ENCODE measurements at regions not wholly inside any gene's neighbourhood (a gene's known extent, or its start where the extent isn't known, plus 50 kb on each side); places are given as distances from the start of the nearest gene placed in this dataset.

DNA sequence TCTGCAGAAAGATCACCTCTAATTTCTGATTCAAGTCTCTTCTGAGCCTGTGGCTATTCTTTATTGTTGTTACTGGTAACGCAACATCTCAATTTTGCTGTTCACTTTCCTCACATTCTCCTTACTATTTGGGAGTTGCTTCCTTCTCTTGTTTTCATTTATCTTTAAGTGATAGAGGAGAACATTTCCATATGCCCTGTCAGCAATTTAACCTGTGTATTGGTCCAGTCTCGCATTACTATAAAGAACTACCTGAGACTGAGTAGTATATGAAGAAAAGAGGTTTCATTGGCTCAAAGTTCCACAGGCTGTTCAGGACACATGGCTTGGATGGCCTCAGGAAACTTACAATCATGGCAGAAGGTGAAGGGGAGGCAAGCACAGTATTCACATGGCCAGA lies 1025.1 kb downstream of the OTOL1 start:
- no peak overlapping the region for H3K27ac ChIP-seq (ENCODE audit: low read length)
- no peaks in the 10 kb centered on the region for H4K20me1 ChIP-seq (ENCODE audit: insufficient read depth, low read length)
- no peak overlapping the region for H2AFZ ChIP-seq (ENCODE audit: low read depth, low read length)
- H3K9ac ChIP-seq (ENCODE audit: low read length): no peak overlapping the region
- no peaks in the 10 kb centered on the region for H3K4me1 ChIP-seq (ENCODE audit: low read length)
- no peaks in the 10 kb centered on the region for H3K9me3 ChIP-seq (ENCODE audit: insufficient read depth, low read length)
- no peak overlapping the region for H3K4me2 ChIP-seq (ENCODE audit: low read length)
- no peaks in the 10 kb centered on the region for H3K36me3 ChIP-seq (replicated peaks; ENCODE audit: low read depth, low read length)
- H3K79me2 ChIP-seq (ENCODE audit: low read length): no peaks in the 10 kb centered on the region
- TF ChIP-seq CTCF (IDR thresholded peaks at IDR 0.05; ENCODE audit: low read depth, low read length) (no peak), EZH2phosphoT487 (IDR thresholded peaks at IDR 0.05; ENCODE audit: low read depth) (no peak)
- H3K27me3 ChIP-seq (ENCODE audit: low read depth, low read length): no peaks in the 10 kb centered on the region
- H3K4me3 ChIP-seq (ENCODE audit: low read length): no peak overlapping the region

DNA sequence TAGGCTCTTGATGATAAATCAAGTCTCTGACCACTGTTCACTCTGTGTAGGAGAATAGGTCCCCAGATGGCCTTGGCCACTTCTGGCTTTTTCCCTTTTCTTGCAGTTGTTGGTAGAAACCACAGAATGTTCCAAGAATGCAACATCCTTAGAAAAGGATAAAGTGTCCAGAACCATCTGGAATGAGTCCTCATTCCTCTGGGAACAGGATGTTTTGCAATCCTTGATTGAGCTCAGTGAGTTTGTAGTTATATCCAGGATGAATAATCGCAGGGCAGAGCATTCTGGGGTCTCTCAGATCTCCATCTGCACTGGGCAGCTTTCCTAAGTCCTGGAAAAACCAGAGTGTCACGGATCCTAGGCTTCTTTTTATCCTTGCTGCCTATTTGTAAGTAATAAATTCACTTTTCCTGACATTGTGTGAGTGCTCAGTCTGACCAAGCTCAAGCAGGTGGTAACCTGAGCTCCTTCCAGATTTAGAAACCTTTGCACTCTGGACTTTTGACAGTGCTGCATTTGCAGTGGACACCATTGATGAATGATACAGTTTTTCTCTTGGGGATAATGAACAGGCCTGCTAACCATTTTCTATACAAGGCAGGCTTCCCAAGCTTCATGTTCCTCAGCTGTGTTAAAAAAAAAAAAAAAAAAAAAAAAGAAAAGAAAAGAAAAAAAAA lies 1028.6 kb downstream of the OTOL1 start:
- Histone ChIP-seq H3K4me1 (ENCODE audit: low read length) (no peaks in the 10 kb centered on the region), H3K4me2 (ENCODE audit: low read length) (no peak overlapping the region), H3K4me3 (ENCODE audit: low read length) (no peak overlapping the region), H2AFZ (ENCODE audit: low read depth, low read length) (no peak overlapping the region), H3K9ac (ENCODE audit: low read length) (no peak overlapping the region), H3K79me2 (ENCODE audit: low read length) (no peaks in the 10 kb centered on the region), H3K27ac (ENCODE audit: low read length) (no peak overlapping the region), H3K9me3 (ENCODE audit: insufficient read depth, low read length) (no peaks in the 10 kb centered on the region), H3K27me3 (ENCODE audit: low read depth, low read length) (no peaks in the 10 kb centered on the region), H3K36me3 (replicated peaks; ENCODE audit: low read depth, low read length) (no peaks in the 10 kb centered on the region), H4K20me1 (ENCODE audit: insufficient read depth, low read length) (no peaks in the 10 kb centered on the region)
- TF ChIP-seq CTCF (IDR thresholded peaks at IDR 0.05; ENCODE audit: low read depth, low read length): no peak
- no peak for TF ChIP-seq EZH2phosphoT487 (IDR thresholded peaks at IDR 0.05; ENCODE audit: low read depth)

DNA sequence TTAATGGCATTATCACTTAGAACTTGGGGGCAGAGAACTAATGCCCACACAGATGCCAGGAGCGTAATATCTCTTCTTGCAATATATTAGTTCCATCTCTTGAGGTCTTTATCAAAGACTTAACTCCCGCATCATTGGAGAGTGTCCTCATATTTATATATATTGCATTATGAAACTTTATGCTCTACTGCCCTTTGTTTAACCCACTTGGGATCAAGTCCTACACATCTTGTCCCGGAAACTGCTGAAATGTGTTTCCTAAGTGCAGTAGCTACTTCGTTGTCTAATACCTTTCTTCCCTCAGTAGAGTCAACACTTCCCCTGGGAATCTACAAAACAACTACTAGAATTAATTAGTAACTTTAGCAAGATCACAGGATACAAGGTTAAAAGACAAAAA lies 1029.2 kb downstream of the OTOL1 start:
- no peaks in the 10 kb centered on the region for H3K36me3 ChIP-seq (replicated peaks; ENCODE audit: low read depth, low read length)
- no peak overlapping the region for H3K9ac ChIP-seq (ENCODE audit: low read length)
- H2AFZ ChIP-seq (ENCODE audit: low read depth, low read length): no peak overlapping the region
- H4K20me1 ChIP-seq (ENCODE audit: insufficient read depth, low read length): no peaks in the 10 kb centered on the region
- H3K4me3 ChIP-seq (ENCODE audit: low read length): no peak overlapping the region
- H3K27me3 ChIP-seq (ENCODE audit: low read depth, low read length): no peaks in the 10 kb centered on the region
- H3K4me1 ChIP-seq (ENCODE audit: low read length): no peaks in the 10 kb centered on the region
- no peak overlapping the region for H3K27ac ChIP-seq (ENCODE audit: low read length)
- no peaks in the 10 kb centered on the region for H3K9me3 ChIP-seq (ENCODE audit: insufficient read depth, low read length)
- TF ChIP-seq EZH2phosphoT487 (IDR thresholded peaks at IDR 0.05; ENCODE audit: low read depth): no peak
- TF ChIP-seq CTCF (IDR thresholded peaks at IDR 0.05; ENCODE audit: low read depth, low read length): no peak
- H3K4me2 ChIP-seq (ENCODE audit: low read length): no peak overlapping the region
- no peaks in the 10 kb centered on the region for H3K79me2 ChIP-seq (ENCODE audit: low read length)

GRCh38 chr3:162534431-162534830 lies 1037.8 kb downstream of the OTOL1 start:
- TF ChIP-seq EZH2phosphoT487 (IDR thresholded peaks at IDR 0.05; ENCODE audit: low read depth) (no peak), CTCF (IDR thresholded peaks at IDR 0.05; ENCODE audit: low read depth, low read length) (no peak)
- no peak overlapping the region for H2AFZ ChIP-seq (ENCODE audit: low read depth, low read length)

More at GRCh38 chr3:162534431-162534830, 1037.8 kb downstream of the OTOL1 start:
- Histone ChIP-seq H3K4me1 (ENCODE audit: low read length) (no peaks in the 10 kb centered on the region), H3K4me2 (ENCODE audit: low read length) (no peak overlapping the region), H3K79me2 (ENCODE audit: low read length) (no peaks in the 10 kb centered on the region), H3K27me3 (ENCODE audit: low read depth, low read length) (no peaks in the 10 kb centered on the region), H3K9ac (ENCODE audit: low read length) (no peak overlapping the region), H3K27ac (ENCODE audit: low read length) (no peak overlapping the region), H3K4me3 (ENCODE audit: low read length) (no peak overlapping the region), H3K9me3 (ENCODE audit: insufficient read depth, low read length) (no peaks in the 10 kb centered on the region), H4K20me1 (ENCODE audit: insufficient read depth, low read length) (no peaks in the 10 kb centered on the region), H3K36me3 (replicated peaks; ENCODE audit: low read depth, low read length) (no peaks in the 10 kb centered on the region)

Measured in OCI-LY3 (cell line).